Liver (tissue), 3 donors: ENCODE measurements at regions not wholly inside any gene's neighbourhood (a gene's known extent, or its start where the extent isn't known, plus 50 kb on each side); places are given as distances from the start of the nearest gene placed in this dataset.

Source experiments
- TAF1 ChIP-seq: conservative IDR thresholded peaks from 2 replicates; pipeline ENCODE4 v1.6.1; 2016; ENCODE audit warnings: antibody characterized with exemption, mild to moderate bottlenecking
- TF ChIP-seq, protein P1 (sequence below): fragments of 150-350 bp; IDR thresholded peaks from 2 replicates; pipeline ENCODE4 v1.5.1; 2017; ENCODE audit warnings: improper control_type of control experiment, low read depth, low read length; ENCODE audit not compliant: missing input control
- TF ChIP-seq, protein P2 (sequence below): IDR thresholded peaks from 2 replicates; pipeline ENCODE4 v1.6.1; 2016; ENCODE audit warnings: antibody characterized with exemption, mild to moderate bottlenecking
- TF ChIP-seq, protein P3 (sequence below): IDR thresholded peaks from 2 replicates; pipeline ENCODE4 v1.6.1; 2016; ENCODE audit warnings: antibody characterized with exemption
- donor health status: healthy.
- donor health status: healthy.

DNA sequence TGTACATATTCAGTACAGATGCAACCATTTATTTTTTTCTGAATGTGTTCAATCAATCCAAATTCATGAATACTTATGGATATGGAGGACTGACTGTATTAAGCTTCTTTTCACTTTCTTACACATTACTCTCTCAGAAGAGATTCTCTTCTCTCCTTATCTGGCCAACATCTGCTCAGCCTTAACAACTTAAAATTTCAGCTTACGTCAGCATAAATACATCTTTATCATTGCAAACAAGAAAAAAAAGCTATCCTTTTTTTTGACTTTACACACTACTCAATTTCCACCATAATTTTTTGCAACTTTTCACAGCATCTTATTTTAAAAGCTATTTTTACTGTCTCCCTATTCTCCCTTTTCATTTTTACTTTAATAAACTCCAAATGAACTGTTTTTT is 80.9 kb upstream of the POT1 start:
- TF ChIP-seq, protein P1, sequence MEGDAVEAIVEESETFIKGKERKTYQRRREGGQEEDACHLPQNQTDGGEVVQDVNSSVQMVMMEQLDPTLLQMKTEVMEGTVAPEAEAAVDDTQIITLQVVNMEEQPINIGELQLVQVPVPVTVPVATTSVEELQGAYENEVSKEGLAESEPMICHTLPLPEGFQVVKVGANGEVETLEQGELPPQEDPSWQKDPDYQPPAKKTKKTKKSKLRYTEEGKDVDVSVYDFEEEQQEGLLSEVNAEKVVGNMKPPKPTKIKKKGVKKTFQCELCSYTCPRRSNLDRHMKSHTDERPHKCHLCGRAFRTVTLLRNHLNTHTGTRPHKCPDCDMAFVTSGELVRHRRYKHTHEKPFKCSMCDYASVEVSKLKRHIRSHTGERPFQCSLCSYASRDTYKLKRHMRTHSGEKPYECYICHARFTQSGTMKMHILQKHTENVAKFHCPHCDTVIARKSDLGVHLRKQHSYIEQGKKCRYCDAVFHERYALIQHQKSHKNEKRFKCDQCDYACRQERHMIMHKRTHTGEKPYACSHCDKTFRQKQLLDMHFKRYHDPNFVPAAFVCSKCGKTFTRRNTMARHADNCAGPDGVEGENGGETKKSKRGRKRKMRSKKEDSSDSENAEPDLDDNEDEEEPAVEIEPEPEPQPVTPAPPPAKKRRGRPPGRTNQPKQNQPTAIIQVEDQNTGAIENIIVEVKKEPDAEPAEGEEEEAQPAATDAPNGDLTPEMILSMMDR: no peak
- TF ChIP-seq, protein P2, sequence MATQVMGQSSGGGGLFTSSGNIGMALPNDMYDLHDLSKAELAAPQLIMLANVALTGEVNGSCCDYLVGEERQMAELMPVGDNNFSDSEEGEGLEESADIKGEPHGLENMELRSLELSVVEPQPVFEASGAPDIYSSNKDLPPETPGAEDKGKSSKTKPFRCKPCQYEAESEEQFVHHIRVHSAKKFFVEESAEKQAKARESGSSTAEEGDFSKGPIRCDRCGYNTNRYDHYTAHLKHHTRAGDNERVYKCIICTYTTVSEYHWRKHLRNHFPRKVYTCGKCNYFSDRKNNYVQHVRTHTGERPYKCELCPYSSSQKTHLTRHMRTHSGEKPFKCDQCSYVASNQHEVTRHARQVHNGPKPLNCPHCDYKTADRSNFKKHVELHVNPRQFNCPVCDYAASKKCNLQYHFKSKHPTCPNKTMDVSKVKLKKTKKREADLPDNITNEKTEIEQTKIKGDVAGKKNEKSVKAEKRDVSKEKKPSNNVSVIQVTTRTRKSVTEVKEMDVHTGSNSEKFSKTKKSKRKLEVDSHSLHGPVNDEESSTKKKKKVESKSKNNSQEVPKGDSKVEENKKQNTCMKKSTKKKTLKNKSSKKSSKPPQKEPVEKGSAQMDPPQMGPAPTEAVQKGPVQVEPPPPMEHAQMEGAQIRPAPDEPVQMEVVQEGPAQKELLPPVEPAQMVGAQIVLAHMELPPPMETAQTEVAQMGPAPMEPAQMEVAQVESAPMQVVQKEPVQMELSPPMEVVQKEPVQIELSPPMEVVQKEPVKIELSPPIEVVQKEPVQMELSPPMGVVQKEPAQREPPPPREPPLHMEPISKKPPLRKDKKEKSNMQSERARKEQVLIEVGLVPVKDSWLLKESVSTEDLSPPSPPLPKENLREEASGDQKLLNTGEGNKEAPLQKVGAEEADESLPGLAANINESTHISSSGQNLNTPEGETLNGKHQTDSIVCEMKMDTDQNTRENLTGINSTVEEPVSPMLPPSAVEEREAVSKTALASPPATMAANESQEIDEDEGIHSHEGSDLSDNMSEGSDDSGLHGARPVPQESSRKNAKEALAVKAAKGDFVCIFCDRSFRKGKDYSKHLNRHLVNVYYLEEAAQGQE: no peak
- TF ChIP-seq, protein P3, sequence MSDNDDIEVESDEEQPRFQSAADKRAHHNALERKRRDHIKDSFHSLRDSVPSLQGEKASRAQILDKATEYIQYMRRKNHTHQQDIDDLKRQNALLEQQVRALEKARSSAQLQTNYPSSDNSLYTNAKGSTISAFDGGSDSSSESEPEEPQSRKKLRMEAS: no peak
- no peak for TF ChIP-seq TAF1
